Gastrocnemius medialis (tissue), 4 donors: ENCODE measurements at regions not wholly inside any gene's neighbourhood (a gene's known extent, or its start where the extent isn't known, plus 50 kb on each side); places are given as distances from the start of the nearest gene placed in this dataset.
A peak's percentile ranks its signal among the peaks of the same experiment; 100 is the strongest.

Experiments
- ATAC-seq, 2 donors: fragments of 150-250 bp; one replicate each; pipeline ENCODE4 v1.9.1; 2016
- DNase-seq, 2 donors: peaks; one replicate each; pipeline ENCODE4 v3.0.0-alpha.2; 2019
- H3K27ac ChIP-seq, 4 donors: fragments of 200-600 bp; sonication (generic); 1 replicate in 1 of 4; 2 replicates in 3 of 4; pipeline ENCODE4 v1.5.1; 2016 to 2018; ENCODE audit warnings: mild to moderate bottlenecking in 2 of 4, moderate library complexity in 1 of 4
- H3K27me3 ChIP-seq, 3 donors: fragments of 200-600 bp; sonication (generic) in 2 of 3; 1 replicate in 1 of 3; 2 replicates in 2 of 3; pipeline versions ENCODE4 v1.5.1 to v1.6.0; 2016 to 2019; ENCODE audit warnings: mild to moderate bottlenecking in 1 of 3, moderate library complexity in 1 of 3
- H3K36me3 ChIP-seq, 2 donors: fragments of 200-600 bp; sonication (generic) in 1 of 2; one replicate each; pipeline ENCODE4 v1.5.1; 2017 to 2018
- H3K4me1 ChIP-seq, 2 donors: fragments of 200-600 bp; sonication (generic) in 1 of 2; one replicate each; pipeline ENCODE4 v1.5.1; 2016 to 2017; ENCODE audit warnings: mild to moderate bottlenecking in 2 of 2
- H3K4me3 ChIP-seq, 4 donors: fragments of 200-600 bp; sonication (generic) in 3 of 4; 1 replicate in 1 of 4; 2 replicates in 3 of 4; pipeline ENCODE4 v1.5.1; 2016 to 2019; ENCODE audit warnings: mild to moderate bottlenecking in 2 of 4
- H3K9me3 ChIP-seq, 3 donors: fragments of 200-600 bp; sonication (generic) in 2 of 3; 1 replicate in 1 of 3; 2 replicates in 2 of 3; pipeline ENCODE4 v1.5.1; 2016 to 2019
- POLR2A ChIP-seq, 2 donors: fragments of 450-650 bp; IDR thresholded peaks; one replicate each; pipeline ENCODE4 v1.6.1; 2017; ENCODE audit warnings: antibody characterized with exemption in 2 of 2, mild to moderate bottlenecking in 2 of 2, moderate library complexity in 2 of 2
- in situ Hi-C, 4 donors: fragments of 200-750 bp; cut with MboI; loops; one replicate each; pipeline versions ENCODE4 v1.15.0 to v1.8.0; 2017; ENCODE audit warnings: low sequenced_read_pairs in 4 of 4
- intact Hi-C: fragments of 100-400 bp; cut with DNase I; formaldehyde crosslinking; loops from one replicate; pipeline ENCODE4 v1.15.1; 2023; ENCODE audit warnings: low total_unique reads
- TF ChIP-seq, protein P1 (sequence below), 5 experiments: fragments of 450-650 bp in 3 of 5; fragments of 200-600 bp in 2 of 5; sonication (generic) in 2 of 5; IDR thresholded peaks in 4 of 5; conservative IDR thresholded peaks in 1 of 5; 1 replicate in 4 of 5; 2 replicates in 1 of 5; pipeline ENCODE4 v1.5.1; 2016 to 2019; ENCODE audit warnings: antibody characterized with exemption in 5 of 5, mild to moderate bottlenecking in 3 of 5, moderate library complexity in 3 of 5

DNA sequence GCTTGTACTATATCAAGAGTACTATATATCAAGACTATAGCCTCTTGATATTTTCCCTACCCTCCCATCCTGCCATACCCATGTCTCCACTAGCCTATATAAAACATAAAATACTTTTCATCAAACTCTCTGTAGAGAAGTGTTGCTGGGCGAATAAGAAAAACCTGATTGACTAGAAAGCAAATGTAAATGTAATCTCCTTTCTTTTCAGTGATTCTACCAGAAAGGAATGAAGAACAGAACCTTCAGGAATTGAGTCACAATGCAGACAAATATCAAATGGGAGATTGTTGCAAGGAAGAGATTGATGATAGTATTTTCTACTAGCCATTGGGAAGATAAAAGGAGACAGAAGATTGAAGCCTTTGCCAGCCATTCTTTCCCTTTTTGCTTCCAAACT, 89.2 kb downstream of the KCNRG start:
- Histone ChIP-seq H3K27ac (peak overlapping the region in 1 of 4 donors; percentile 4), H3K4me1 (peaks cover 23 to 25% of the 10 kb centered on the region in 2 donors), H3K36me3 (no peaks in the 10 kb centered on the region), H3K4me3 (no peak overlapping the region), H3K9me3 (no peaks in the 10 kb centered on the region), H3K27me3 (no peaks in the 10 kb centered on the region)
- intact Hi-C loops, result no loop called here
- TF ChIP-seq, protein P1, sequence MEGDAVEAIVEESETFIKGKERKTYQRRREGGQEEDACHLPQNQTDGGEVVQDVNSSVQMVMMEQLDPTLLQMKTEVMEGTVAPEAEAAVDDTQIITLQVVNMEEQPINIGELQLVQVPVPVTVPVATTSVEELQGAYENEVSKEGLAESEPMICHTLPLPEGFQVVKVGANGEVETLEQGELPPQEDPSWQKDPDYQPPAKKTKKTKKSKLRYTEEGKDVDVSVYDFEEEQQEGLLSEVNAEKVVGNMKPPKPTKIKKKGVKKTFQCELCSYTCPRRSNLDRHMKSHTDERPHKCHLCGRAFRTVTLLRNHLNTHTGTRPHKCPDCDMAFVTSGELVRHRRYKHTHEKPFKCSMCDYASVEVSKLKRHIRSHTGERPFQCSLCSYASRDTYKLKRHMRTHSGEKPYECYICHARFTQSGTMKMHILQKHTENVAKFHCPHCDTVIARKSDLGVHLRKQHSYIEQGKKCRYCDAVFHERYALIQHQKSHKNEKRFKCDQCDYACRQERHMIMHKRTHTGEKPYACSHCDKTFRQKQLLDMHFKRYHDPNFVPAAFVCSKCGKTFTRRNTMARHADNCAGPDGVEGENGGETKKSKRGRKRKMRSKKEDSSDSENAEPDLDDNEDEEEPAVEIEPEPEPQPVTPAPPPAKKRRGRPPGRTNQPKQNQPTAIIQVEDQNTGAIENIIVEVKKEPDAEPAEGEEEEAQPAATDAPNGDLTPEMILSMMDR (IDR thresholded peaks at IDR 0.05 in 4 of 5, conservative IDR thresholded peaks at IDR 0.05 in 1 of 5), result no peak
- no peak for TF ChIP-seq POLR2A (IDR thresholded peaks at IDR 0.05)
- in situ Hi-C loops, result no loop called here
- DNase-seq (no peak), ATAC-seq (no peak)

DNA sequence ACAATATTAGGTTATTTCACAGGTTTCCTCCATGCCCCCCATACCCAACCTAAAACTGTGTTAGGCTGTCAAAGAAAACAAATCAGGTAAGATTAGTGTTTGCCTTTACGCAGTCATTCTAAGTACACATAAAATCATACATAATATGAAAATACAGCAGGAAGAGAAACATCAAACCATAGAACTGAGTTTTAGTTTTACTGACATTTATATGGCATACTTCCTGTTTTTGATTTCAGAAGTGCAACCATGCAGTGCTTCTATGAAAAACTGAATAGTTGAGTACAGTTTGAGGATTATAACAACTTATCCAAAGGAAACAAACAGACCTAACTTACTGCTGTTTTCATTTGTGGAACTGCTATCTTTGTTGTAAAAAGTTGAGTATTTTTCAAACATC, 91.3 kb downstream of the KCNRG start:
- Histone ChIP-seq H3K4me1 (peaks cover 23 to 26% of the 10 kb centered on the region in 2 donors), H3K9me3 (no peaks in the 10 kb centered on the region), H3K36me3 (no peaks in the 10 kb centered on the region), H3K27ac (peak overlapping the region in 2 of 4 donors; percentile 2 to 5), H3K4me3 (no peak overlapping the region), H3K27me3 (no peaks in the 10 kb centered on the region)
- DNase-seq (no peak), ATAC-seq (no peak)
- intact Hi-C loops, result no loop called here
- TF ChIP-seq, protein P1 (IDR thresholded peaks at IDR 0.05 in 4 of 5, conservative IDR thresholded peaks at IDR 0.05 in 1 of 5), result no peak
- no peak for TF ChIP-seq POLR2A (IDR thresholded peaks at IDR 0.05)
- in situ Hi-C loops, result no loop called here

DNA sequence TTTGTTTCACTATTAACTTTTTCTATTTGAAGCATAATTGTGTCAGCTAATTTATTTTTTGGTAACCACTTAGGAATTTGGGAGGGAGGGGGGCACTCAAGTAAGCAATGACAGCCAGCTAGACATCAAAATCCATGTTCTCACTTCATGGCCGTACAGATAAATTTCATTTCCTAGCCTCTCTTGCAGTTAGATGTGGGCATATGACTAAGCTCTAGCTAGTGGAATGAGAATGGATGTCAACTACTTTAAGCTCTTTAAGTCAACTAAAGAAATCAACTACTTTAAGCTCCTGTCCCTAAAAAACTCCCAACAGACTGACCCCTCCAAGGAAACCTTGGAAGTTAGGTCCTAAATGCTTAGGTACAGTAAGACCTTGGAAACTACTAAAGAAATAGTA, 92.0 kb downstream of the KCNRG start:
- DNase-seq, result no peak
- Histone ChIP-seq H3K27ac (peak overlapping the region in 1 of 4 donors; percentile 2), H3K27me3 (no peaks in the 10 kb centered on the region), H3K4me1 (peaks cover 17 to 26% of the 10 kb centered on the region in 2 donors), H3K9me3 (no peaks in the 10 kb centered on the region), H3K4me3 (no peak overlapping the region), H3K36me3 (no peaks in the 10 kb centered on the region)
- TF ChIP-seq POLR2A (IDR thresholded peaks at IDR 0.05), result no peak
- TF ChIP-seq, protein P1 (IDR thresholded peaks at IDR 0.05 in 4 of 5, conservative IDR thresholded peaks at IDR 0.05 in 1 of 5), result no peak
- in situ Hi-C loops, result no loop called here
- no peak for ATAC-seq
- intact Hi-C loops, result no loop called here

DNA sequence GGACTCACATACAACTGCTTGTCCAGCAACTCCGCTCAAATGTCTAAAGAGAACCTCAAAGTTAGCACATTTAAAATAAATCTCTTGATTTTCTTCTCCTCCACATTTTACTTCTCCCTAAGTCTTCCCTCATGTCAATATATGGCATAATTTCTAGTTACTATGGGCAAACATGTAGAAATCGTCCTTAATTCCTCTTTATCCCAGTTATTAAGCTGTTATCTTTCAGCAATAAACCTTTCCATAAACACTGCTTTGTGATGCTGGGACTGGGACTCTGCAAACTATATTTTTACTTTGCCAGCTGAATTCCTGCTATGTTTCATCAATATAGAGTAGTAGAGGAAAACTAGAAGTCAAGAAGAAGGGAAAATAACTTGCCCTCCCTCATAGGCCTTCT, 99.7 kb downstream of the KCNRG start:
- Histone ChIP-seq H3K4me3 (no peak overlapping the region), H3K4me1 (peaks cover 19 to 50% of the 10 kb centered on the region in 2 donors), H3K36me3 (no peaks in the 10 kb centered on the region), H3K9me3 (no peaks in the 10 kb centered on the region), H3K27ac (no peak overlapping the region), H3K27me3 (no peaks in the 10 kb centered on the region)
- in situ Hi-C loops (no loop called here), intact Hi-C loops (no loop called here)
- no peak for DNase-seq
- TF ChIP-seq, protein P1 (IDR thresholded peaks at IDR 0.05 in 4 of 5, conservative IDR thresholded peaks at IDR 0.05 in 1 of 5), result no peak
- no peak for ATAC-seq

DNA sequence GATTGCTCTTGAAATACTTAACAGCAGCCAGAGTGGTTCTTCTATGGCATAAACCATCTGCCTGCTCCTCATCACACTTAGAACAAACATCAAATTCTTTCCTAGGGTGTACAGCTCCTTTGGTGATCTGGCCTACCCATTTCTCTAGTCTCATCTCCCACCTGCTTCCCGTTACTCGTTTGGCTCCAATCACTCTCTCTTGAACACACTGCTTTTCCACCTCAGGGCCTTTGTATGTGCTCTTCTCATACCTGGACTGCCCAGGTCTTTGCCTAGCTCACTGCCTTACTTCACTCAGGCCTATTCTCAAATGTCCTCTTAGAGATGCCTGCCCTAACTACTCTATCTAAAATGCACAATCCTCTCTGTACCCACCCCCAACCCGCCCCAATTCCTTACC, 100.5 kb downstream of the KCNRG start:
- DNase-seq (no peak), ATAC-seq (no peak)
- Histone ChIP-seq H3K27ac (no peak overlapping the region), H3K9me3 (no peaks in the 10 kb centered on the region), H3K27me3 (no peaks in the 10 kb centered on the region), H3K4me1 (peaks cover 26 to 58% of the 10 kb centered on the region in 2 donors), H3K4me3 (no peak overlapping the region), H3K36me3 (no peaks in the 10 kb centered on the region)
- in situ Hi-C loops (no loop called here), intact Hi-C loops (no loop called here)
- TF ChIP-seq, protein P1 (IDR thresholded peaks at IDR 0.05 in 4 of 5, conservative IDR thresholded peaks at IDR 0.05 in 1 of 5), result no peak
- TF ChIP-seq POLR2A (IDR thresholded peaks at IDR 0.05), result no peak
